GM19035 (cell line): ENCODE measurements at regions not wholly inside any gene's neighbourhood (a gene's known extent, or its start where the extent isn't known, plus 50 kb on each side); places are given as distances from the start of the nearest gene placed in this dataset.
"Not testable (repeated sequence)": the region's sequence is repeated elsewhere in the genome, so short reads cannot be mapped to it uniquely, and the experiment has no call there.

Source experiments
- ATAC-seq: cut with Tn5 transposase; IDR thresholded peaks from one replicate; pipeline ENCODE4 v1.9.1; 2021; ENCODE audit not compliant: unreplicated experiment

DNA sequence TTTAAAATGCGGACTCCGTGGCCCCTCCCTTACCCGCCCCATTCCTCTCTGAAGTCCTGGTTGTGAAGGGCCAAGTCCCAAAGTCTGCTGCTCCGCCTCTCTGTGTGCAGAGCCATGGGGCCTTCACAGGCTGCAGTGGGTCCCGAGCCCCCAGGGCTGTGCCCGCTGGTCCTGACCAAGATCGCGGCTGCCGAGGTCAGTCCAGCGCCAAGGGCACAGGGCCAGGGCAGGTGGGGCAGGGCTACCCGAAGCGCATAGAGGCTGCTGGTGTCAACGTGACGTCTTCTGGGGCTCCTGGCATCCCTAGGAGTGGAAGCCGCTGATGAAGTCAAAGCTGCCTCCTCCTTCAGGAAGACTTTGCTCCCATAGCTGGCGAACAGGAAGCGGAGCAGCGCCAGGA lies 858.8 kb downstream of the TUBA3C start:
- ATAC-seq: not testable (repeated sequence)

DNA sequence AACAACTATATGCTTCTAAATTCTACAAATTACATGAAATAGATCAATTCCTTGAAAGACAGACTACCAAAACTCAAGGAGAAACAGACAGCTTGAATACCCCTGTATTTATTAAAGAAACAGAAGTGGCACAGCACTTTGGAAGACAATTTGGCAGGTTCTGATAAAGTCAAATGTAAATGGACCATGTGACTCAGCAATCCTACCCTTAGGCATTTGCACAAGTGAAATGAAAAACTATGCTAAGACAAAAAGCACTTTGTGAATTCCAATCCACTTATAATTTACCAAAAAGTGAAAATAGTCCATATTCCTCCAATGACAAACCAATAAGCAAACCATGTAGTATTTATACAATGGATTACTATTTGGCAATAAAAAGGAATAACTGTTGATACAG lies 862.0 kb downstream of the TUBA3C start:
- ATAC-seq: not testable (repeated sequence)

DNA sequence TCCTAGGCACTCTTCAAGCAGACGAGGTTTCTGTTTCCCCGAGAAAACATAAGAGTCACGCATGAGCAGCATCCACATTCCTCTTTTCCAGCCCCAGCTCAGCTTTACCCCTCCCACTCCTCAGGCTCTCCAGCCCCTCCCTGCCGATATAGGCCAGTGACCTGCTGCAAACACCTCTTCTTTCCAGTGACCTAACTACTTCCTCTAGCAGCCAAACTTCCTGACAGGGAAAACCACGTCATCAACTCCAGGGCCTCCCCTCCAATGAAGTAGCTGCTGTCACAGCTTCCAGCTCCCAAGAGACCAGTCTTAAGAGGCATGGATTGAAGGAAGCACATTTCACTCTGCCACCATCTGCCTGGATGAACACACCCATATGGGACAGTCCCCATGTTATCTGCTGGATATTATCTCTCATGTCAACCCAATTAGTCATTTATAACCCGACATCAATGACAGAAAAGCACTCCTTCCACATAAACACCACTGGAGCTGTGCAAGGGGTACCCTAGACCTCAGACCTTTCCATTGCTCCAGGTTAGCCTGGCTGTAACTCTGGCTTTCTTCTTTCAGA lies 878.3 kb downstream of the TUBA3C start:
- ATAC-seq: not testable (repeated sequence)

DNA sequence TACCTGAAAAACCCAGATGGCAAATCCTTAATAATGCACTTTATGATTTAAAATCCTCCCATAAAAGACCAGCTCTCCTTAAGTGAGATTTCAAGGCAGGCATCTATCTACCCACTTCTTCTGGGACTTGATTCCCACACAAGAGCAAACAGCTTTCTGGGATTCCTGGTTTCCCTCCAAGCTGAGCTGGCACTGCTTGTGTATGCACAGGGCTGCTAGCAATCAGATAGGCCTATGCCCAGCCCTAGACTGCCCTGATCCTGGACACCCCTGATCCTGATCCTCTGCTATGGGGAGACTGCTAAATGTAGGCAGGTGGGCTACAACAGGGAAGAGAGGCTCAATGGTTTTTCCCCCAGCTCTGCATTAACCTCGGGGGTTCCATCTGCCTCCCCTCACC lies 880.7 kb downstream of the TUBA3C start:
- ATAC-seq: not testable (repeated sequence)

GRCh38 chr13:18297359-18297758 lies 884.3 kb downstream of the TUBA3C start:
- ATAC-seq: not testable (repeated sequence)

DNA sequence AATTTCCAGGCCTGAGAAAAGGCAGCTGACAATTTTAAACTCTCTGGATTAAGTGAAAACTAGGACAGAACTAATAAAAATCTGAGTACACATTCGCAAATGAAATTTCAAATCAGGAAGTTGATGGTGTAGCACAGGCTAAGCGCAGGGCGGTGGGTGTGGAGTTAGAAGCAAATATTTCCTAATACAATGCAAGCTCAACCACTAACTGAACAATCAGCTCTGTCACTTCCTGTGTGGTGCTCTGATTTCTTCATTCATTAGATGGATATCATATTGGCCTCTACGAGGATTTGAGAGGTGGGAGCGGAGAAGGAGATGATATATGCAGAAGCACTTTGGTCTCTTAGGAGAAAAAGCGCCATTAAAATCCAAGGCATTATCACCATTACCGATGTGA lies 885.0 kb downstream of the TUBA3C start:
- not testable (repeated sequence) for ATAC-seq

- ATAC-seq: not testable (repeated sequence)
Measured at GRCh38 chr13:18294311-18294710, 887.3 kb downstream of the TUBA3C start.

- ATAC-seq: not testable (repeated sequence)
Measured at GRCh38 chr13:18286848-18287247, 894.8 kb downstream of the TUBA3C start.

- not testable (repeated sequence) for ATAC-seq
Measured at GRCh38 chr13:18285663-18286062, 896.0 kb downstream of the TUBA3C start.

GRCh38 chr13:18284040-18284439 lies 897.6 kb downstream of the TUBA3C start:
- ATAC-seq: not testable (repeated sequence)

DNA sequence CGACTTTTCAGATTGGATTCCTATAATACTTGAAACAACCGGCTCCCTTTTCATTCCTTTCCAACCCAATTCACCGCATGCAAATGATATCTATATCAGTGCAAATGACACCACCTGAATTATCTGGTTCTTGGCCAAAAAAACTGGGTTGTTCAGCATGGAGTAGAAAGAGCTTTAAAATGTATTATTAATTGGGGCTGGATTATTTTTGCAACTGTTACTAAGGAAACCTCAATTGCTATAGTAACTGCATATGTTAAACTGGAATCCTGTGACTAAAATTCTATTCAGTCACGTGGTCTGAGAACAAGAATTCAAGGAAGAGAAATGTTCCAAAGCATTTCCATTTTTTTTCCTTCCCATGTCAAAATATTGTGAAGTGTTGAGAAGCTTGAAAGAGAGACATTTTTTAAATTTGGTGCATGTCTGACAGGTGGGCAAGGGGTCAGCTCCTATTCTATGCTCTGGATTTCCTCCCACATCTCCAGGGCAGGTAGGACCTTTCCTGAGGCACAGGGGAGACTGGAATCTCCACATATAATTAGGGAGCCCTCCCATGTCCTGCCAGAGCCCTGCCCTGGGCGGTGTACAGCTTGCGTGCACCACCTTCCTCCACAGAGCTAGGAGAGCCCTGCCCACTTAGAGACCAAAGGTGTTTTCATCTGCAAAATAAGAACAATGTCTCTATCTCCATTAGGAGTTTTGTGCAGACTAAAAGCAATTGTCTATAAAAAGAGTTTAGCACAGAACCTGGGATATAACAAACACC lies 899.6 kb downstream of the TUBA3C start:
- not testable (repeated sequence) for ATAC-seq

DNA sequence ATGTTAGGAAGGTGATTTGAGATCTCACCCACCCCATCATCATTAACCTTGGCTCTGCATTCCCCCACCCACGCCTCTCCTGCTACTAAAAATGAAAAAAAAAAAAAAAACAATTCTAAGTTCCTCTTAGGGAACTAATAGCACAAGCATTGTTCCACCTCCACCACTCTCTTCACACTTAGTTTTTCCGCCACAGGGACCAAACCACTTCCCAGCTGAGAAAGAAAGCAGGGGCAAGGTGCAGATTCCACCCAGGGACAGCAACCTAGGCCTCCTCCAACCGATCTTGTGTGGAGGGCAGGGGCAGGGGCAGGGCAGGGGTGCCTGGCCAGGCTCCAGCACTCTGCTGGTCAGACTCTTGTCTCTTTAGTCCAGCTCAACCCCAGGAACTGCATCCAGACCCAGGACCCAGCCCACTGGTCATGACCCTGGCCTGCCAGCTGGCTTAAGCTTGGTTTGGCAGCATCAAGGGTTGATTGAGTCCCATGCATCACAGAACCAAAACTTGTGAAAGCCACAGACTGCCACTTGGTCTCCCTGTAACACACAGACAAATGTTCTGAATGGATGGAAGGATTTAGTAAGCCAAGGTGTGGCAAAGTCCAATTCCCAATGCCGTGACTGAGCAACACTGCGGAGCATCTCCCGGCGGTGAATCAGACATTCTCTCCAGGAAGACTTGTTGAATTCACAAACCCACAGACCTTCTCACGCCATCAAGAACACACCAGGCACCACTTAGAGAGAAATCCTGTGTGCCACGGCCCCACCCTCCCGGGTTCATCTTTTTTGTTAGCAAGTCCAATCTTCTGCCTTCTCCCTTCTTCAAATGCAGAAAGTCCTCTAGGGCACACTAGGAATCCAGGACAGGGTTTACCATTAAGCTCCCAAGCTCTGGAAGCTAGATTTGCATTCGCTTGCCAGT lies 900.5 kb downstream of the TUBA3C start:
- ATAC-seq: not testable (repeated sequence)

DNA sequence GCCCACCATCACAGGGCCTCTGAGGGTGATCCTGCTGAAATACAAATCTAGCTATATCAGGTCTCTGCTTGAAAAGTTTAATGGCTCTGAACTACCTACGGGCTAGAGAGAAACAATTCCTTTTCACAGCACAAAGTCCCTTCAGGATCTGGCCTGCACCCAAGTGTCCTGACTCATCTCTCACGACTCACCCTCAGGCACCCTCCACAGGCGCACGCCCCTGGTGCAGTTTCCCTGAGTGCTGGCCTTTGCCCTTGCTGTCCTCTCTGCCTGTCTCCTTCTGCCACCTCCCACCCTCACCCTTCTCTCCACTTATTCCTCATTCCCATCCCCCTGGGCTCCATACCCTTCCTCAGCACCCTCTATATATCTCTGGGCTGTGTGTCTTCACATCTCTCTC lies 901.7 kb downstream of the TUBA3C start:
- ATAC-seq: not testable (repeated sequence)

- not testable (repeated sequence) for ATAC-seq
Measured at GRCh38 chr13:18277372-18277771, 904.3 kb downstream of the TUBA3C start.

GRCh38 chr13:18276280-18276679 lies 905.3 kb downstream of the TUBA3C start:
- not testable (repeated sequence) for ATAC-seq

GRCh38 chr13:18273785-18274514 lies 907.7 kb downstream of the TUBA3C start:
- ATAC-seq: not testable (repeated sequence)

GRCh38 chr13:18258801-18259419 lies 922.7 kb downstream of the TUBA3C start:
- not testable (repeated sequence) for ATAC-seq

DNA sequence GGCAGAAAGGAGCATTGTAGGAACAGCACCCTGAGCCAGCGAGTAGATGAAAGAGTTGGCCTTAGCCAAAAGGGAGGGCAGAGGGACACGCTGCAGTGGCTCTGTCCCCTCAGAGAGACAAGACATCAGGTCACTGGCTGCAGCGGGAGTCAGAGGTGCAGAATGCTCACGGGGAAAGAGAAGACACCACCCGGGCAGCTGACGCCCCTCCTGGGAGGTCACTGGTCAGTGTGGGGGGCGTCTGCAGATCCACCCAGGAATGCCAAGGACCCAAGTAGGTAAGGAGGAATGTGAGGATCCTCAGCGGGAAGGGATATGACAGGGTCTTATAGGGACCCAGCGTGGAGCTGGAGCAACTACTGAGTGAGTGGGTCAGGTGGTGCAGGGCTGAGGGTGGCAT lies 923.9 kb downstream of the TUBA3C start:
- not testable (repeated sequence) for ATAC-seq

- ATAC-seq: not testable (repeated sequence)
Measured at GRCh38 chr13:18252848-18253247, 928.8 kb downstream of the TUBA3C start.

GRCh38 chr13:18248533-18249240 lies 932.9 kb downstream of the TUBA3C start:
- not testable (repeated sequence) for ATAC-seq
